ENCODE measurements at regions not wholly inside any gene's neighbourhood (a gene's known extent, or its start where the extent isn't known, plus 50 kb on each side); places are given as distances from the start of the nearest gene placed in this dataset.

DNA sequence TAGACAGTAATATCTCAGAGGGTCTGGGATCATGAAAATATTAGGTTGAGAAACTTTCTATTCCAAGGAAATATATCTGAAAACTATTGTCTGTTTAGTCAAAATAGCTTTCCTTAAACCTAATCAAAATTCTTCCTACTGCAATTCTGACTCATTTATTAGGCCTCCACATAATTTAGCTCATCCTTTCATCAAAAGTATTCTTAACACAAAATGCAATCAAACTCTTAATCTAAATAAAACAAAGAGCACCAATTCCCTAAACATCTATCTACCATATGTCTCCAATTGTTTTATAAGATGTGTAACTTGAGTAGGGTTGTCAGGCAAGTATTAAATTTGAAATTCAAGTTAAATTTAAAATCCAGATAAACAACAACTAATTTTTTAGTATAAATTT is 142.1 kb downstream of the PLK2 start:
- TF ChIP-seq CTCF (IDR thresholded peaks at IDR 0.05; ENCODE audit: borderline replicate concordance, extremely low read depth, low read length, poor library complexity, severe bottlenecking): no peak
- TF ChIP-seq EZH2 (IDR thresholded peaks at IDR 0.05; ENCODE audit: borderline replicate concordance, low read depth, low read length, severe bottlenecking): no peak
